Transverse colon (tissue), 4 donors: ENCODE measurements at regions not wholly inside any gene's neighbourhood (a gene's known extent, or its start where the extent isn't known, plus 50 kb on each side); places are given as distances from the start of the nearest gene placed in this dataset.

Experiments
- DNase-seq: peaks from one replicate; pipeline ENCODE4 v3.0.0-alpha.2; 2019
- H3K27ac ChIP-seq, 4 donors: fragments of 200-600 bp; sonication (generic); 2 replicates each; pipeline ENCODE4 v1.5.1; 2016 to 2018; ENCODE audit warnings: inconsistent platforms in 4 of 4
- H3K27me3 ChIP-seq: fragments of 200-600 bp; sonication (generic); 2 replicates; pipeline ENCODE4 v1.5.1; 2017; ENCODE audit warnings: inconsistent platforms
- H3K36me3 ChIP-seq, 4 donors: fragments of 200-600 bp; sonication (generic); 2 replicates each; pipeline ENCODE4 v1.5.1; 2017 to 2019; ENCODE audit warnings: inconsistent platforms in 4 of 4
- H3K4me1 ChIP-seq, 4 donors: fragments of 200-600 bp; sonication (generic); 2 replicates each; pipeline ENCODE4 v1.5.1; 2017 to 2020; ENCODE audit warnings: inconsistent platforms in 4 of 4
- H3K4me3 ChIP-seq, 4 donors: fragments of 200-600 bp; sonication (generic); 1 replicate in 1 of 4; 2 replicates in 3 of 4; pipeline versions ENCODE4 v1.5.1 to v1.6.1; 2017 to 2019; ENCODE audit warnings: inconsistent platforms in 4 of 4
- H3K9me3 ChIP-seq, 2 donors: fragments of 200-600 bp; sonication (generic); 2 replicates each; pipeline ENCODE4 v1.5.1; 2017 to 2019; ENCODE audit warnings: inconsistent platforms in 2 of 2
- EP300 ChIP-seq: sonication (generic); formaldehyde crosslinking; IDR thresholded peaks from one replicate; pipeline ENCODE4 v1.6.1; 2017; ENCODE audit warnings: antibody characterized with exemption, low read depth
- POLR2A ChIP-seq: fragments of 450-650 bp; IDR thresholded peaks from one replicate; pipeline ENCODE4 v1.6.1; 2016; ENCODE audit warnings: antibody characterized with exemption, mild to moderate bottlenecking, moderate library complexity
- POLR2AphosphoS5 ChIP-seq, 3 donors: sonication (generic); formaldehyde crosslinking; IDR thresholded peaks; one replicate each; pipeline ENCODE4 v1.6.1; 2016; ENCODE audit warnings: antibody characterized with exemption in 3 of 3
- WGBS, 2 donors: methylation state at CpG; one replicate each; pipeline ENCODE4 v1.1.5; 2018; ENCODE audit warnings: low coverage in 1 of 2; 5-methylcytosine and 5-hydroxymethylcytosine counted together
- in situ Hi-C, 4 donors: fragments of 200-750 bp; cut with MboI; loops; one replicate each; pipeline versions ENCODE4 v1.15.0 to v1.15.1; 2017; ENCODE audit warnings: low sequenced_read_pairs in 3 of 4, low pct_ligation_motif_present in 1 of 4, low pct_unique_long_range_greater_than_20kb in 1 of 4
- intact Hi-C: fragments of 100-400 bp; cut with DNase I; formaldehyde crosslinking; loops from one replicate; pipeline ENCODE4 v1.15.1; 2023; ENCODE audit warnings: low total_unique reads
- TF ChIP-seq, protein P1 (sequence below), 5 experiments: fragments of 200-600 bp in 3 of 5; fragments of 450-650 bp in 2 of 5; sonication (generic) in 3 of 5; IDR thresholded peaks; 1 replicate in 2 of 5; 2 replicates in 3 of 5; pipeline ENCODE4 v1.5.1; 2016 to 2017; ENCODE audit warnings: antibody characterized with exemption in 5 of 5, inconsistent platforms in 3 of 5, mild to moderate bottlenecking in 2 of 5, moderate library complexity in 1 of 5

- Histone ChIP-seq H3K27ac (no peak overlapping the region), H3K4me3 (no peak overlapping the region), H3K27me3 (no peaks in the 10 kb centered on the region), H3K4me1 (peaks cover 0 to 12% (median 2%) of the 10 kb centered on the region in 4 donors), H3K36me3 (no peaks in the 10 kb centered on the region), H3K9me3 (no peaks in the 10 kb centered on the region)
- no peak for DNase-seq
- 58 to 59% methylated on average over 3 of the region's 3 CpGs for WGBS, 2 donors
- TF ChIP-seq POLR2A (no peak), POLR2AphosphoS5 (IDR thresholded peaks at IDR 0.05) (no peak), EP300 (no peak)
- TF ChIP-seq, protein P1, sequence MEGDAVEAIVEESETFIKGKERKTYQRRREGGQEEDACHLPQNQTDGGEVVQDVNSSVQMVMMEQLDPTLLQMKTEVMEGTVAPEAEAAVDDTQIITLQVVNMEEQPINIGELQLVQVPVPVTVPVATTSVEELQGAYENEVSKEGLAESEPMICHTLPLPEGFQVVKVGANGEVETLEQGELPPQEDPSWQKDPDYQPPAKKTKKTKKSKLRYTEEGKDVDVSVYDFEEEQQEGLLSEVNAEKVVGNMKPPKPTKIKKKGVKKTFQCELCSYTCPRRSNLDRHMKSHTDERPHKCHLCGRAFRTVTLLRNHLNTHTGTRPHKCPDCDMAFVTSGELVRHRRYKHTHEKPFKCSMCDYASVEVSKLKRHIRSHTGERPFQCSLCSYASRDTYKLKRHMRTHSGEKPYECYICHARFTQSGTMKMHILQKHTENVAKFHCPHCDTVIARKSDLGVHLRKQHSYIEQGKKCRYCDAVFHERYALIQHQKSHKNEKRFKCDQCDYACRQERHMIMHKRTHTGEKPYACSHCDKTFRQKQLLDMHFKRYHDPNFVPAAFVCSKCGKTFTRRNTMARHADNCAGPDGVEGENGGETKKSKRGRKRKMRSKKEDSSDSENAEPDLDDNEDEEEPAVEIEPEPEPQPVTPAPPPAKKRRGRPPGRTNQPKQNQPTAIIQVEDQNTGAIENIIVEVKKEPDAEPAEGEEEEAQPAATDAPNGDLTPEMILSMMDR (IDR thresholded peaks at IDR 0.05), result no peak
- intact Hi-C loops, result no loop called here
- in situ Hi-C loops, result no loop called here
These were observed 111.6 kb downstream of the ZNF608 start for GRCh38 chr5:124634741-124635323.

- TF ChIP-seq POLR2AphosphoS5 (IDR thresholded peaks at IDR 0.05), result no peak
- no peak for TF ChIP-seq POLR2A
- no peak for TF ChIP-seq EP300
- TF ChIP-seq, protein P1 (IDR thresholded peaks at IDR 0.05), result no peak
- no peak for DNase-seq
- WGBS, 2 donors, result 24% methylated on average over 1 of the region's 1 CpG; no CpG with 5 or more reads in 1 of the 2 donors
These were observed 112.2 kb downstream of the ZNF608 start for GRCh38 chr5:124634228-124634739.

DNA sequence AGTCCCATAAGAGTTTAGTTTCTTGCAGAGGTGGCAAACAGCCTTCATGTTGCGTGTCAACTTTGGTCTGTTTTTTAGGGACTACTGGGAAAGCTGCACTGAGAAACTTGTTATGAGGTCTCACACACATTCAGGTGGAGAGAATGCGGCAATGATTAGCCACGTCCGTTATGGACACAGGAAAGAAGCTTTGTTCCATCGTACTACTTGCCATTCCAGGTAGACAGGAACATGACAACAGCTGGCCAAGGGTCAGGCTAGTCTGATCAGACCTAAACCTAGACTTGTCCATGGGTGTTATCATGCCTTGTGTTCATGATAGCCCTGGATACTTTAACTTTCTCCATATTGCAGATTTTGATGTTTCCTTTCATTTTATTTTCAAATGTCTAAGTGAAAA is 113.2 kb downstream of the ZNF608 start:
- TF ChIP-seq EP300, result no peak
- TF ChIP-seq POLR2AphosphoS5 (IDR thresholded peaks at IDR 0.05), result no peak
- TF ChIP-seq, protein P1 (IDR thresholded peaks at IDR 0.05), result no peak
- no peak for TF ChIP-seq POLR2A
- Histone ChIP-seq H3K4me1 (peaks cover 0 to 12% (median 0%) of the 10 kb centered on the region in 4 donors), H3K9me3 (no peaks in the 10 kb centered on the region), H3K4me3 (no peak overlapping the region), H3K27me3 (no peaks in the 10 kb centered on the region), H3K36me3 (no peaks in the 10 kb centered on the region), H3K27ac (no peak overlapping the region)
- intact Hi-C loops, result no loop called here
- in situ Hi-C loops, result no loop called here
- WGBS, 2 donors, result 85 to 92% methylated on average over 4 to 5 of the region's 5 CpGs
- DNase-seq, result no peak

More at GRCh38 chr5:124634228-124634739, 112.2 kb downstream of the ZNF608 start:
- Histone ChIP-seq H3K36me3 (no peaks in the 10 kb centered on the region), H3K27ac (no peak overlapping the region), H3K4me3 (no peak overlapping the region), H3K4me1 (peaks cover 0 to 12% (median 2%) of the 10 kb centered on the region in 4 donors), H3K9me3 (no peaks in the 10 kb centered on the region), H3K27me3 (no peaks in the 10 kb centered on the region)
- in situ Hi-C loops (no loop called here), intact Hi-C loops (no loop called here)

- intact Hi-C loops, result no loop called here
- H3K4me1 ChIP-seq, result peaks cover 0 to 12% (median 0%) of the 10 kb centered on the region in 4 donors
- no peak for DNase-seq
- 66% methylated on average over 3 of the region's 3 CpGs; no CpG with 5 or more reads in 1 of the 2 donors for WGBS, 2 donors
- H3K4me3 ChIP-seq, result no peak overlapping the region
- H3K27ac ChIP-seq, result no peak overlapping the region
- no peaks in the 10 kb centered on the region for H3K36me3 ChIP-seq
- in situ Hi-C loops, result no loop called here
- TF ChIP-seq, protein P1 (IDR thresholded peaks at IDR 0.05), result no peak
- TF ChIP-seq EP300, result no peak
- no peak for TF ChIP-seq POLR2AphosphoS5 (IDR thresholded peaks at IDR 0.05)
- TF ChIP-seq POLR2A, result no peak
- no peaks in the 10 kb centered on the region for H3K27me3 ChIP-seq
- H3K9me3 ChIP-seq, result no peaks in the 10 kb centered on the region
These were observed 114.4 kb downstream of the ZNF608 start for GRCh38 chr5:124631874-124632550.
